ENCODE measurements at regions not wholly inside any gene's neighbourhood (a gene's known extent, or its start where the extent isn't known, plus 50 kb on each side); places are given as distances from the start of the nearest gene placed in this dataset.
"Not testable (repeated sequence)": the region's sequence is repeated elsewhere in the genome, so short reads cannot be mapped to it uniquely, and the experiment has no call there.

DNA sequence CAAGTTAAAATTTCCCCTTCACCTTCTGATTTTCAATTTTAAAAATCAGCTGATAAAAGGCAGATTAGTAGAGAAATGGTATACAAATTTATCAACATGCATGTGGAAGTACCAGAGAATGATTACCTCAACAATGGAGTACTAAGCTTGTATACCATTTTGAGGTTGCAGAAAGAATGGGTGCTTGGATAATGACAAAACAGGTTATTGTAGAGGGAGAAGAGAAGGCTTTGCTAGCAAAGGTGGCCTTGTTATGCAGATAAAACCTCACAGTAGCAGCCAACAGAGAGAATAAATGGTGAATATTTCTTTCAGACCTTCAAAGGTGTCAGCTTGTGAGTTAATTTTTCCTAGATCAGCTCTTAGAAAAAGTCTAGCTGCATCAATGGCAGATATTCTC lies 1174.9 kb upstream of the ADGRL4 start:
- DNase-seq (ENCODE audit: low read depth): no peak

DNA sequence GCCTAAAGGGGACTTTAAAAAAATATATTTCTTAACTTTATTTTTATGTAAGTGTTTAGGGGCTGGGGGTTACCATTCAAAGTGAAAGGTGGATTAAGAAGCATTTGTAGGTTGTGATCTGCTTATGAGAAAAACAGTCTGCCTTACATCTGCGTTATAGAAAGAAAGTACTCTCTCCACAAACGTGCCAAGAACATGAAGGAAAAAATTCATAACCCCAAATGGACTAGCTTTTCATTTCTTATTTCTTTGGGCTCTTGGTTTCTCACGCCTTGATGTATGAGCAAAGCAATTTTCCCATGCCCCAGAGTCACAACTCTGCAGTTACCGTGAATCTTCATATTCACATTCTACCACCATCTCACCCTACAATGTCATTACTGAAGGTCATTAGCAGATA lies 1165.1 kb upstream of the ADGRL4 start:
- no peak for DNase-seq (ENCODE audit: low read depth)

DNA sequence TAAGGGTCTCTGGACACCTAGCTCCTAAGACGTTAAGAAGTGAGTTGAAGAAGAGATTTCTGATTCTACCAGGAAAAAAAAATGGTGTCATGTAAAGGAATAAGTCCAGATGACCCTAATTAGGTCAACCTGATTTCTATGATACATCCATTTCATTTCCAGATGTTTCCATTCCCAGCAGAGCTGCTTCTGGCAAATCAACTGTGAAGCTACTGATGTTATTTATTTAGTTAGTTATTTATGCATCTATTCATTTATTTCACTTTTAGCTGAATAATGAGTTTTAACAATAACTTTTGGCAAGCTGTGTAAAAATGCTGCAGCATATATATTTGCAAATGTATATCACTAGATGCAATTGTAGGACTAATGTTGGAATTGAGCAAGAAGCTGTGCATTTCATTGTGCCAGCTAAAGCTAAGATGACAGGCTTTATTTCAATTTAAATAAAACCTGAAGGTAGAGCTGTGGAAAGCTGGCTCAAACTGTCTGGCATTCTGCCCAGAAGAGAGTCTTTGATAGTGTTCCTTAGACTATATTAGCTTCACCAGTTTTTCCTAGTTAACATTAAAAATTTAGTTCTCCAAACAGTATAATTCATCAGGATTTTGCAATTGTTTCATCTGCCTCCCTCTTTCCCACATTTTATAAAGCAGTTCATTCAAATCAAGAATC lies 1164.4 kb upstream of the ADGRL4 start:
- DNase-seq (ENCODE audit: low read depth): no peak

DNA sequence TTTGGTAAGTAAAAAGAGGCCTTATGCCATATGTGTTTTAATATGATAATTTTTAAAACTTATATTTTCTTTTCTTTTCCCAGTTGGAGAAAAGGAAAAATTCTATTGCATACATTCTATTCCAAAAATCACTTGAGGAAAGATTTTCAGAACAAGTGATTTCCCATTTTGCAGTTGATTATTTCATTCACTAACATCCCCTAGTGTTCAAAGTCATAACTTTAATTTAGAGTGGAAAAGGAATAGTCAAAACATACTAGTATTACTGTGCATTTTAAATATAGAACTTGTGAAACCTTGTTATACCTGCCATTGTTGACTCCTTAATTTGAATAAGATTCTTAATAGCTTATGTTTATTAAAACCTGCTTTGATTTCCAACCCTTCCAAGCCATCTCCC lies 1157.6 kb upstream of the ADGRL4 start:
- no peak for DNase-seq (ENCODE audit: low read depth)

DNA sequence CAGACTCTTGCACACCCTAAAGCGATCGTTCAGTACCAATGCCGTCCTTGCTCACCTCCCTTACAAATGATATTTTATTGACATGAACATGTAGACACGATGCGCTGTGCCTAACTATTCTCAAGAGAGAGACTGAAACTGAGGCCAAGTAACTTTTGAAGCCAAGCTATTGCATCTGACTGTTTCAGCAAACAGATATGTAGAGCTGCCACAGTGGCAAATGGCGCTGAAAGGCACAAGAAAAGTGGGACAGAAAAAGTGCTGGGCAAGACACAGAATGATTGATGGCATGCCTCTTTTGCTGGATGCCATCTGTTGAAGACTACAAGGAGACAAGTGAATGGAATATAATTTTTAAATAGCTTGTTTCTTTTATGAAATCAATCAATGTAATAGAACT lies 1157.2 kb upstream of the ADGRL4 start:
- DNase-seq (ENCODE audit: low read depth): no peak

GRCh38 chr1:80158771-80159170 lies 1152.2 kb upstream of the ADGRL4 start:
- no peak for DNase-seq (ENCODE audit: low read depth)

- DNase-seq (ENCODE audit: low read depth): no peak
Measured at GRCh38 chr1:80158266-80158665, 1151.7 kb upstream of the ADGRL4 start.

DNA sequence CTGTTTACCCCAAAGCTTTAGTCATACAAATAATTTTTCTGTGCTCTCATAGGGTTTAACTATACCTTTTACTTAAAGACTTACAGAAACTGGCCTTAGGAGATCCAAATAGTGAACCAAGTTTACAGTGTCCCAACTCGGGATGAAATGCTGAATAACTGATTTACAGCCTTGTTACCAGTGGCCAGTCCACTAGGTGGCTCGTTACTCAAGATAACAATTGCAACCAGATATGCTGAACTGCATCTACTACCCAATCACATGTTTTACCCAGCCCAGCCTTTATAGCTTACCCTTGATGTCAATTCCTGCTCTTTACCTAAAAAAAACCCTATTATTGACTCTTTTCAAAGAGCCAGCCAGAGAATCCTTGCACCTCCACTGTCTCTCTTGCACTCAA lies 1148.8 kb upstream of the ADGRL4 start:
- peak; percentile 11 for DNase-seq (ENCODE audit: low read depth)

DNA sequence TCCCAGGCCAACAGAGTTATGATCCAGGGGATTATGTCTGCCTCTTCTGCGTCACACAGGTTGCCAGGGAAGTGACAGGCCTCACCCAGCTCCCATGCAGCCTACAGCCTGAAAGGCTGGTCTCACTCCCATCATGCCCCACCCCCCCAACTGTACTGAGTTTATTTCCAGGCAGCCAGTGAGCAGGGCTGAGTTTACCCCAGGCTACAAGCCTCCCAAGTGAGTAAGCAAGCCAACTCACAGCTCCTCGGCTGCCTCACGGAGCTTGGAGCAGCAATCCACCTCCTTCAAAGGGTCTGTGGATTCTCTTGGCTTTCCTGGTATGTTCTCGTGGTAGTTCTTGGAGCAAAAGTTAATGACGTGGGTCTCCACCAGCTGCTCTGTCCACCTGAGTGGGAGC lies 1147.6 kb upstream of the ADGRL4 start:
- no peak for DNase-seq (ENCODE audit: low read depth)

DNA sequence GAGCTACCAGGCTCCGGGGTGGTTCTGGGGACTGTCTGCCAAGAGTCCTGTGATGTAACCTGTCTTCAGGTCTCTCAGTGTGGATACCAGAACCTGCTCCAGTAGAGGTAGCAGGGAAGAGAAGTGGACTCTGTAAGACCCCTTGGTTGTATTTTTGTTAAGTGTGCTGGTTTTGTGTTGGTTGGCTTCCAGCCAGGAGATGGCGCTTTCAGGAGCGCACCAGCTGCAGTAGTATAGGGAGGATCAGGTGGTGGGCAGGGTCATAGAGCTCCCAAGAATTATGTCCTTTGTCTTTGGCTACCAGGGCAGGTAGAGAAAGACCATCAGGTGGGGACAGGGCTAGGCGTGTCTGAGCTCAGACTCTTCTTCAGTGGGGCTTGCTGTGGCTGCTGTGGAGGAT lies 1147.2 kb upstream of the ADGRL4 start:
- DNase-seq (ENCODE audit: low read depth): no peak

DNA sequence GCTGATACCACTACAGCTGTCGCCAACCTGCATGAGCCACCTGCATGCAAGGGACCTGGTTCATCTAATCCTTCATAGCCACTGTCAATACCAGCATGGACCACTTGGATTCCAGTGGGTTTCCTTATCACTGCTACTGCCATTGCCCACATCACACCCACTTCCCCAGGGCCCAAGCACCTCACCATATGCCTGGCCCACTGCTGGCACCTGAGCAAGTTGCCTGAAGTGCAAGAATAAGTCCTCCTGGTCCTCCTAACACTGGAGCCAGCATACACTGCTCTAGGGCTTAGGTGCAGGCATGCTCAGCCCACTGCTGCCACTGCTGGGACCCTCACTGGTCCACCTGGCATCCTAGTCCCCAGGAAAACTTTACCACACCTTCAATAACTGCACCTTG lies 1136.8 kb upstream of the ADGRL4 start:
- DNase-seq (ENCODE audit: low read depth): no peak

- not testable (repeated sequence) for DNase-seq (ENCODE audit: low read depth)
Measured at GRCh38 chr1:80137946-80138602, 1131.5 kb upstream of the ADGRL4 start.

DNA sequence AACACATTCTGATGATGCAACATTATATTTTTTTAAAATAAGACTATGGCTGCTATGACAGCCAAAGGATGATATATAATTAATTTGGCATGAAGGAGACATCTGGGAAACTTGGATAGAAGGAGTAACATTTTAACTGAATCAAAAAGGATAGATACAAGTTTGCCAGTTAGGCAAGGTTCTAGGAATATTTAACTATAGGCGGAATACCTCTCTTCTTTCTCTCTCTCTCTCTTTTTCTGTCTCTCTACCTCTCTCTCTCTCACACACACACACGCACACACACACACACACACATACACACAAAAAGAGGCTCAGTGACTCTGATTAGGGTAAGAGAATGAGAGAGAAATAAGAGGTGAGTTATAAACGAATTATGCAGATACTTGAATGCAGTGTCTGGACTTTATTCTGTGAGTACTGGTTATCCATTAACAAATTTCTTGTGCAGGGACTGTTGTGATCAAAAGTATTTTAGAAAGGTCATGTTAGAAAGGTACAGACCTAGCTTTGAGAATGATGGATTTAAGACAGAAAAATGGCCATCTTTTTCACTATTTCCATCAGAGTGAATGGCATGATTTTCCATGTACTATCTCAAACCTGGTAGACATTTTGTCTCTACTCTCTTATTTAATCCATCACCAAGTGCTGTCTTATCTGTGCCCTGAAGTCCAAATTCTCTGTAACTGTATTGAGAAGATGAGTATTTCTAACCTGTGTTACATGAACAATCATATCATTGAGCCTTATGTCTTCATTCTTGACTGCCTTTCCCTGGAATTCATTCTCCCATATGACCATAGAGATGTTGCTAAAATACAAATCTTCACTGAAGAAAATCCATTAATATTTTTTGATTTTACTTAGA lies 1106.9 kb upstream of the ADGRL4 start:
- no peak for DNase-seq (ENCODE audit: low read depth)

DNA sequence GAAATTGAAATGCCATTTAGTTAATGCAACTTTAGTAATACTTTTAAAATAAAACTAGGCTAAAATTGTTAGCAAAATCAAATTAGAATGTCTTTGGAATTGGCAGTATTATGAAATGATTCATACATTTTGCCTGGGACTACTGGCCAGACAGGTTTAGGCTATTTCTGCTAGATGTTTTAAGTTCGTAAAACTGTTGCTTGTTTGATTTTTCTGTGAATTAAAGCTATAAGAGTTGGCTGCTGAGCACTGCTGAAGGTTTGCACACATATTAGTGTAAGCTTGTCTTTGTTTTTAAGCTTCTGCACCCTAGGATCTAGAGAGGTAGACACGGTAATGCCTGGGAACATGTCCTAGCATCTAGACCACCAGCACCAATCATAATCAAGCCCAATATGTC lies 1094.6 kb upstream of the ADGRL4 start:
- no peak for DNase-seq (ENCODE audit: low read depth)

DNA sequence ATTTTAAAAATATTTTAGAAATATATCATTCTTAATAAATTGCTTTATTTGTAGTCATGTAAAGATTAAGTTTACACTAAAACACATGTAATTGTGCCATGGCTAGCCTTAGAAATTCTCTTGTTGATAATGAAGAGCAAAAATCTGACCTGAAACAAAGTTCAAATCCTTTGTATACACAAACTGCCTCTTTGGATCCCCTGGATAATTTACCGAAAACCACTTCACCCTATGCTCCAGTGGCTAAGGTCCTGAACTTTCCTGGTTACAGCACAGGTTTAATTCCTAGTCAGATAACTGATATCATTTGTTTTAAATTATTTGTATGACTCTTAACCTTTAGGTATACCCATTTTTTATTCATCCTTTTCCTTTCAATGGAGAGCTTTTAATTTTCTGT lies 1093.2 kb upstream of the ADGRL4 start:
- no peak for DNase-seq (ENCODE audit: low read depth)

DNA sequence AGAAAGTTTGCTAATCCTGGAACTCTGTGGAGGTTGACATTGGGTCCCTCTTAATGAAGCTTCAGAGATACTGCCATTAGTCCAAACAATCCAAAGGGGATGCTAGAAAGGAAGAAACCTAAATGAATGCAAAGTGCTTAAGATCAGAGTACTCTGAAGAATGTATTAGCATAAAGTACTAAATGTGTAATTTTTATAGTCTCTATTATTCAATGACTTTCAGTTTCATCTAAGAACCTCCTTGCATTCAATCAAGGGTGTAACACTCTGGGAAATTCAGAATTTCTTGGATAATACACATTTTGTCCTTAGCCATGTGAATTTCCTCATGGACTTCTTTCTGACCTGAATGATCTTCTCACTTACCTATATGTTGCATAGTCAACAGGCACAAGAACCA lies 1078.5 kb upstream of the ADGRL4 start:
- no peak for DNase-seq (ENCODE audit: low read depth)

- DNase-seq (ENCODE audit: low read depth): no peak
Measured at GRCh38 chr1:80083892-80084291, 1077.4 kb upstream of the ADGRL4 start.

DNA sequence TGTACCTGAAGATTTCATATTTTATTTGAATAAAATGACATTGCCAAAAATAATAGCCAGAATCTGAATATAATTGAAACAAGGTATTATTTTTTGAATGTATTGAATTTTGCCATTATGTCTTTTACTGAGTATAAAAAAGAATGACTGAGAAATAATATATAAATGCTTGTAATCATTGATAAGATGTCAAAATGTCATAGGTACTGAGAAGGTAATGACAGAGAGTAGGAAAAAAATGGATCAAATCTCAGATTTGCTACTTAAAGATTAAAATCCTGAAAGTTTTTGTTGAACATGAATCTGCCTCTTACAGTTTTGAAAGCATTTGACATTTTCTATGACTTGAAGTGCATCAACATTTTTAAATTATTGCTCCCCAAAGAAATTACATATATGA lies 1069.9 kb upstream of the ADGRL4 start:
- no peak for DNase-seq (ENCODE audit: low read depth)

DNA sequence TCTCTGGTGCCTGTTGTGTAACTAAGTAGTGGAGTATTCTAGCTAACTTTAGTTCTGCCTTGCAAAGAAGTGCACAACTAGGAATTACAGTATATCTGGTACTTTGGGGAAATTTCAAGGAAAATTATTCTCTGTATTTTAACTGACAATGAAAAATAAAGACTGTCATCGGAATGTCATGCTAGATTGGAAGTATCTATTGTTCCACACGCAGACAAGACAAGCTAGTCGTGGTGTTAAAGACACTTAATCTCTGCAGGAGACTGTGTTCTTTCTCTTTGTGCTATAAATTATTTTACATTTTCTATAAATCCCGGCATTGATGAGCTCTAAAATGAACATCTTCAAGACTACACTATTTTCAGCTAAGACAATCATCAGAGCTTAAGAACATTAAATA lies 1068.8 kb upstream of the ADGRL4 start:
- no peak for DNase-seq (ENCODE audit: low read depth)

DNA sequence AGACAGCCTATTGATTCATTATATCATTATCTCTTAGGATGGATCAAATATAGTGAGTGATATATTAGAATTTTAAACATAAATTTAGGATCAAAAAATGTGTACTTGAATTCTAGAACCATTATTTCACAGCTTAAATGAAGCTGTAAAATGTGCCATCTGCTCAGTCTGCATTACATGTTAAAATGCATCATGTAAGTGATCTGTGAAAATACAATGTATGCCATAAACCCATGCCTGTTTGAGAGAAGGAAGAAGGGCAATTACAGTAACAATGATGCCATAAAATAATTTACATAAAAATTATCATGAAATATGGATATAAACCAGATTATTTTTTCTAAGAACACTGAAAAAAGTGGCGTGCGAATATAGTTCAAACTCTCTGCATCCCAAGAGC lies 1066.0 kb upstream of the ADGRL4 start:
- DNase-seq (ENCODE audit: low read depth): no peak

- no peak for DNase-seq (ENCODE audit: low read depth)
Measured at GRCh38 chr1:80066060-80066459, 1059.5 kb upstream of the ADGRL4 start.

DNA sequence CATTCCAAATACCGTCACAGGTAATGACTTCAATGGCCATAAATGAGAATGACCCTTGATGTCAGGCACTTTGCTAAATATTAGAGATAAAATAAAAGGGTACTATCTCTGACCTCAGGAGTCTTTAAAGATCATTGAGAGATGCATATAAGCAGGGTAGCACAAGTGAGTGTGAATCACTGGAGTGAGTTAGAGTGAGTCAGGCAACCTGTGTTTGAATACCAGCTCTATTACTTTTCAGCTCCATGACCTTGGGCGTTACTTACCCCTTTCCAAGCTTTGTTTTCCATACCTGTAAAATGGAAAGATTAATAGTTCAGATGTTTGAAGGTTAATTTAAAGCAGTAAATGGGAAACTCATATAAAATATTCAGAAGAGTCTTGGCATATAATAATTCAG lies 1058.0 kb upstream of the ADGRL4 start:
- no peak for DNase-seq (ENCODE audit: low read depth)

DNA sequence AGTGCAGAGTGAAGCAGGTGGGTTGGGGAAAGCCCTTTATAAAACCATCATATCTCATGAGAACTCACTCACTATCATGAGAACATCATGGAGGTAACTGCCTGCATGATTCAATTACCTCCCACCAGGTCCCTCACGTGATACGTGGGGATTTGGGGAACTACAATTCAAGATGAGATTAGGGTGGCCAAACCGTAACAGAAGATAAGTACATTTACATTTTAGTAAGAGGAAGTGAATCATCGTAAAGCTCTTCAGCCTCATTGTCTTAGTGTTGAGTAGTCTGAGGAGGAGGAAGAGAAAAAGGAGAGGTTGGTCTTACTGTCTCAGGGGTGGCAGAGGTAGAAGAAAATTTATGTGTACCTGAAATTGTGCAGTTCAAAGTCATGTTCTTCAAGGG lies 1053.4 kb upstream of the ADGRL4 start:
- DNase-seq (ENCODE audit: low read depth): no peak
